ENCODE measurements at regions not wholly inside any gene's neighbourhood (a gene's known extent, or its start where the extent isn't known, plus 50 kb on each side); places are given as distances from the start of the nearest gene placed in this dataset.

DNA sequence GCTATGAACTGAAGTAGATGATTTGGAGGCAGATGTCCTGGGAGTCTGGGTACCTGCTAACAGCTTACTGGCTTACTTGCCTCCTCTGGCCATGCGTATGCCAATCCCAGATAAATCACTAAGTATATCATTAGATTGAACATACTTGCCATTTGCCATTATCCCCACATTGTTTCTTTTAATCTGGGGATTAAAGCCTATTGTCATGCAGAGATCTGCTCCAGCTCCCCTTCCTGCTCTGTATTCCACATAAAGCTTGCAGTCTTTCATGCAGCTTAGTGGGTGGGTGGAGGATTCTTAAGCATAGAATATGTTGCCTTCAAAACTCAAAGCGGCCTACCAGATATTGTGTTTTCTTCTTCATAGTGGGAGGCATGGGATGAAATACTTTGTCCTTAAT lies 311.8 kb upstream of the MMADHC start:
- no peak overlapping the region for H4K8ac ChIP-seq (replicated peaks; ENCODE audit: insufficient read length, low read depth, low read length)
- peak overlapping the region in 1 of 3 experiments; percentile 1; a peak in 1 of 7 replicates for H3K27ac Mint-ChIP-seq
- no peak overlapping the region for H3K18ac ChIP-seq (ENCODE audit: insufficient read length, low read depth, low read length)
- H3K14ac ChIP-seq (ENCODE audit: insufficient read depth, low read length), result no peak overlapping the region
- no peak overlapping the region for H3K27ac ChIP-seq (ENCODE audit: insufficient read length, low read depth, low read length)
- no peaks in the 10 kb centered on the region for H3K27me3 Mint-ChIP-seq (ENCODE audit: low read depth)
- H3K23me2 ChIP-seq (ENCODE audit: insufficient read length, low read depth, low read length, poor library complexity, severe bottlenecking), result no peaks in the 10 kb centered on the region
- no peak overlapping the region for H4K91ac ChIP-seq (ENCODE audit: insufficient read length, low read depth, low read length)
- H3K4ac ChIP-seq (ENCODE audit: low read depth, low read length), result no peak overlapping the region
- no peak for DNase-seq
- peaks cover 8% of the 10 kb centered on the region for H3K4me1 ChIP-seq (ENCODE audit: insufficient read depth, low read length)
- no peak overlapping the region for H3K4me2 ChIP-seq (ENCODE audit: insufficient read depth, insufficient read length, low read length)
- no peaks in the 10 kb centered on the region for H3K79me1 ChIP-seq (ENCODE audit: insufficient read depth, low read depth, low read length, poor library complexity, severe bottlenecking)
- H4K20me1 ChIP-seq (ENCODE audit: control insufficient read depth, insufficient read depth, insufficient read length), result no peaks in the 10 kb centered on the region
- no peak overlapping the region for H2BK15ac ChIP-seq (ENCODE audit: low read depth, low read length)
- H2BK5ac ChIP-seq (ENCODE audit: insufficient read length, low read length), result no peak overlapping the region
- no peaks in the 10 kb centered on the region for H3K9me3 Mint-ChIP-seq
- no peak overlapping the region for H2AFZ ChIP-seq (ENCODE audit: low read length)
- no peak overlapping the region for H3K9ac ChIP-seq (ENCODE audit: extremely low read depth, insufficient read length, low read length)
- no peaks in the 10 kb centered on the region for H3K9me3 ChIP-seq (ENCODE audit: control insufficient read depth, low read depth, low read length)
- H3K79me2 ChIP-seq (ENCODE audit: insufficient read depth, low read length), result no peaks in the 10 kb centered on the region
- no CpG with 5 or more reads among the region's 2 CpGs for WGBS (ENCODE audit: extremely low coverage, insufficient read length, low lambda C conversion rate)
- no peak overlapping the region for H2BK120ac ChIP-seq (ENCODE audit: low read depth, low read length, poor library complexity, severe bottlenecking)
- no peaks in the 10 kb centered on the region for H3K27me3 ChIP-seq (ENCODE audit: insufficient read depth, low read length)
- no peak overlapping the region for H3K56ac ChIP-seq (ENCODE audit: insufficient read length, low read depth, low read length)
- no peak overlapping the region for H3K23ac ChIP-seq (ENCODE audit: insufficient read length, low read depth, low read length)
- H3T11ph ChIP-seq (ENCODE audit: low read length), result no peak overlapping the region
- H3K4me3 Mint-ChIP-seq, result no peak overlapping the region
- H4K5ac ChIP-seq (ENCODE audit: insufficient read length, low read depth, low read length), result no peak overlapping the region
- H3K4me1 Mint-ChIP-seq, result peaks cover 32% of the 10 kb centered on the region in 2 experiments
- no peak overlapping the region for H2BK20ac ChIP-seq (ENCODE audit: low read depth, low read length, poor library complexity, severe bottlenecking)
- H2BK12ac ChIP-seq (ENCODE audit: insufficient read length, low read depth, low read length), result no peak overlapping the region
- H2AK5ac ChIP-seq (ENCODE audit: insufficient read length, low read length), result no peak overlapping the region
- TF ChIP-seq, protein P1, sequence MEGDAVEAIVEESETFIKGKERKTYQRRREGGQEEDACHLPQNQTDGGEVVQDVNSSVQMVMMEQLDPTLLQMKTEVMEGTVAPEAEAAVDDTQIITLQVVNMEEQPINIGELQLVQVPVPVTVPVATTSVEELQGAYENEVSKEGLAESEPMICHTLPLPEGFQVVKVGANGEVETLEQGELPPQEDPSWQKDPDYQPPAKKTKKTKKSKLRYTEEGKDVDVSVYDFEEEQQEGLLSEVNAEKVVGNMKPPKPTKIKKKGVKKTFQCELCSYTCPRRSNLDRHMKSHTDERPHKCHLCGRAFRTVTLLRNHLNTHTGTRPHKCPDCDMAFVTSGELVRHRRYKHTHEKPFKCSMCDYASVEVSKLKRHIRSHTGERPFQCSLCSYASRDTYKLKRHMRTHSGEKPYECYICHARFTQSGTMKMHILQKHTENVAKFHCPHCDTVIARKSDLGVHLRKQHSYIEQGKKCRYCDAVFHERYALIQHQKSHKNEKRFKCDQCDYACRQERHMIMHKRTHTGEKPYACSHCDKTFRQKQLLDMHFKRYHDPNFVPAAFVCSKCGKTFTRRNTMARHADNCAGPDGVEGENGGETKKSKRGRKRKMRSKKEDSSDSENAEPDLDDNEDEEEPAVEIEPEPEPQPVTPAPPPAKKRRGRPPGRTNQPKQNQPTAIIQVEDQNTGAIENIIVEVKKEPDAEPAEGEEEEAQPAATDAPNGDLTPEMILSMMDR (conservative IDR thresholded peaks at IDR 0.05), result no peak
- H3K36me3 Mint-ChIP-seq (ENCODE audit: insufficient read depth in 1 of 3, low read depth in 3 of 3), result no peaks in the 10 kb centered on the region; a peak in 1 of 7 replicates
